ENCODE measurements at regions not wholly inside any gene's neighbourhood (a gene's known extent, or its start where the extent isn't known, plus 50 kb on each side); places are given as distances from the start of the nearest gene placed in this dataset.

- TF ChIP-seq POLR2A (IDR thresholded peaks at IDR 0.05), result no peak
- TF ChIP-seq CTCF (IDR thresholded peaks at IDR 0.05), result no peak
These were observed 160.2 kb upstream of the LMNTD1 start for GRCh38 chr12:25713264-25713663.

All from heart left ventricle (tissue), 13 donors.